ENCODE measurements at regions not wholly inside any gene's neighbourhood (a gene's known extent, or its start where the extent isn't known, plus 50 kb on each side); places are given as distances from the start of the nearest gene placed in this dataset.

DNA sequence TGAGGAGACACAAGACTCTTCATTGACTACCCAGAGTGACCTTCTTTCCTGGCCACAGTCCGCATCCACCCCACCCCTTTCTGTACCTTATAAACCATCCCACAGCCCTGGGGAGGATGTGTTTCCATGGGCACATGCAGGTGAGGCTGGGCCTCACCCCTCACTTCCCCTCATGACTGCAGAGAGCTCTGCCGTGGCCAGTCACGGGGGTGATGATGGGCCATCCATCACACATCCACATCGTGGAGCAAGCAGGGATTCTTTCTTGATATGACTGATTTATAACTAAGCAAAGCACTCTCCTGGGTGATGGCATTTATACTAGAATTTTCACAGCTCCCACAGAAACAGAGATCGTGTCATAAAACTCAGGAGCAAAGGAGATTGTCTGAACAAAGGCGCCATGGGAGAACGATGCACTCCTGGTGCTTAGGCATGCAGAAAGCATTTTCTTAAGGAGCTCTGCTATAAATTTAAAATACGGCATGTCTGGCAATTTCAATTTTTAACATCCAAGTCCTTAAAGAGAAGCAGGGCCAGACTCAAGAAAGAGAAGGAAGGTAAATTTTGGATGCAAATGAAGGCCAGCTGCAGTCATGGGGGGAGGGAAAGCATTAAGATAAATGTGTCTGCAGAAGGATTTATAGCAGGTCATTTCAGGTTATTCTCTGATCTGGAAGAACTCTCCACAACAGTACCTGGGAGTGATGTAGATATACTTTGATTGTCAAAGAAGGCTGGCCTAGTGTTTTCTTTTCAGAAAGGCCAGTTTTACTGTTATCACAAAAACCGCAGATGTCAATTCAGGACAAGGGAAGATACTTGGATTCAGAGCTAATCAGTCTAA lies 777.0 kb downstream of the C6orf118 start:
- no peaks in the 10 kb centered on the region for H3K4me1 ChIP-seq (ENCODE audit: control insufficient read depth in 1 of 2, insufficient read depth in 2 of 2, low read length in 2 of 2)
- H3K9ac ChIP-seq (ENCODE audit: low read length) = no peak overlapping the region
- ATAC-seq = no peak
- ChIA-PET CTCF (no interaction called here), RAD21 (ENCODE audit: low non-redundant PET in 1 of 2, low total read pairs in 2 of 2, uncharacterized antibody in 2 of 2, unreplicated experiment in 2 of 2) (no interaction called here), POLR2A (no interaction called here)
- H3K9me3 ChIP-seq (ENCODE audit: control insufficient read depth in 1 of 2, insufficient read depth in 1 of 2, low read depth in 1 of 2, low read length in 2 of 2) = peaks cover 0 to 6% of the 10 kb centered on the region in 2 experiments; a peak in 2 of 4 replicates
- no peak overlapping the region for H3K27ac ChIP-seq (ENCODE audit: low read depth, low read length)
- no peaks in the 10 kb centered on the region for H3K79me2 ChIP-seq (ENCODE audit: insufficient read depth, low read length)
- intact Hi-C loops (cut with micrococcal nuclease) = no loop called here
- H3K36me3 ChIP-seq (ENCODE audit: control insufficient read depth in 1 of 2, insufficient read depth in 2 of 2, low read length in 2 of 2) = no peaks in the 10 kb centered on the region
- DNase-seq (ENCODE audit: low read depth, low spot score) = no peak
- H3K9me2 ChIP-seq (ENCODE audit: insufficient read depth) = no peaks in the 10 kb centered on the region
- no peaks in the 10 kb centered on the region for H3K27me3 ChIP-seq (ENCODE audit: insufficient read depth, low read length)
- no TSS peak for BruUV-seq (replicated peaks)
- no peaks in the 10 kb centered on the region for H4K20me1 ChIP-seq (ENCODE audit: insufficient read depth)
- no peak overlapping the region for H2AFZ ChIP-seq (ENCODE audit: low read depth, low read length, poor library complexity, severe bottlenecking)
- TF ChIP-seq JUND (IDR thresholded peaks at IDR 0.05) (no peak), EZH2 (IDR thresholded peaks at IDR 0.05) (no peak), SIN3A (IDR thresholded peaks at IDR 0.05; ENCODE audit: low read depth) (no peak)
- H3K4me3 ChIP-seq (replicated peaks in 1 of 2; ENCODE audit: low read depth in 1 of 2, low read length in 2 of 2) = no peak overlapping the region
- H3K4me2 ChIP-seq (ENCODE audit: low read length) = no peak overlapping the region

GRCh38 chr6:164531736-164532135 lies 777.7 kb downstream of the C6orf118 start:
- intact Hi-C loops (cut with micrococcal nuclease) = no loop called here
- no peaks in the 10 kb centered on the region for H4K20me1 ChIP-seq (ENCODE audit: insufficient read depth)
- ChIA-PET CTCF (no interaction called here), RAD21 (ENCODE audit: low non-redundant PET in 1 of 2, low total read pairs in 2 of 2, uncharacterized antibody in 2 of 2, unreplicated experiment in 2 of 2) (no interaction called here), POLR2A (no interaction called here)
- H3K9ac ChIP-seq (ENCODE audit: low read length) = no peak overlapping the region
- no peak overlapping the region for H3K4me3 ChIP-seq (replicated peaks in 1 of 2; ENCODE audit: low read depth in 1 of 2, low read length in 2 of 2)
- H3K9me3 ChIP-seq (ENCODE audit: control insufficient read depth in 1 of 2, insufficient read depth in 1 of 2, low read depth in 1 of 2, low read length in 2 of 2) = peaks cover under 1 to 6% of the 10 kb centered on the region in 2 experiments; a peak in 2 of 4 replicates
- no peaks in the 10 kb centered on the region for H3K9me2 ChIP-seq (ENCODE audit: insufficient read depth)
- no peaks in the 10 kb centered on the region for H3K79me2 ChIP-seq (ENCODE audit: insufficient read depth, low read length)
- H3K36me3 ChIP-seq (ENCODE audit: control insufficient read depth in 1 of 2, insufficient read depth in 2 of 2, low read length in 2 of 2) = no peaks in the 10 kb centered on the region
- DNase-seq (ENCODE audit: low read depth, low spot score) (no peak), ATAC-seq (no peak)
- H3K4me1 ChIP-seq (ENCODE audit: control insufficient read depth in 1 of 2, insufficient read depth in 2 of 2, low read length in 2 of 2) = no peaks in the 10 kb centered on the region
- no peak overlapping the region for H3K4me2 ChIP-seq (ENCODE audit: low read length)
- H2AFZ ChIP-seq (ENCODE audit: low read depth, low read length, poor library complexity, severe bottlenecking) = no peak overlapping the region
- H3K27ac ChIP-seq (ENCODE audit: low read depth, low read length) = no peak overlapping the region
- no TSS peak for BruUV-seq (replicated peaks)
- H3K27me3 ChIP-seq (ENCODE audit: insufficient read depth, low read length) = no peaks in the 10 kb centered on the region
- TF ChIP-seq ATF3 (IDR thresholded peaks at IDR 0.05) = no peak
- TF ChIP-seq CEBPB (IDR thresholded peaks at IDR 0.05; ENCODE audit: low read depth) = no peak
- TF ChIP-seq POLR2A (IDR thresholded peaks at IDR 0.05; ENCODE audit: borderline replicate concordance, extremely low read depth, insufficient read depth, insufficient read length) = no peak
- no peak for TF ChIP-seq REST (IDR thresholded peaks at IDR 0.05; ENCODE audit: low read depth)
- no peak for TF ChIP-seq EZH2 (IDR thresholded peaks at IDR 0.05)
- TF ChIP-seq FOSL1 (IDR thresholded peaks at IDR 0.05; ENCODE audit: low read depth) = no peak
- TF ChIP-seq, protein P1, sequence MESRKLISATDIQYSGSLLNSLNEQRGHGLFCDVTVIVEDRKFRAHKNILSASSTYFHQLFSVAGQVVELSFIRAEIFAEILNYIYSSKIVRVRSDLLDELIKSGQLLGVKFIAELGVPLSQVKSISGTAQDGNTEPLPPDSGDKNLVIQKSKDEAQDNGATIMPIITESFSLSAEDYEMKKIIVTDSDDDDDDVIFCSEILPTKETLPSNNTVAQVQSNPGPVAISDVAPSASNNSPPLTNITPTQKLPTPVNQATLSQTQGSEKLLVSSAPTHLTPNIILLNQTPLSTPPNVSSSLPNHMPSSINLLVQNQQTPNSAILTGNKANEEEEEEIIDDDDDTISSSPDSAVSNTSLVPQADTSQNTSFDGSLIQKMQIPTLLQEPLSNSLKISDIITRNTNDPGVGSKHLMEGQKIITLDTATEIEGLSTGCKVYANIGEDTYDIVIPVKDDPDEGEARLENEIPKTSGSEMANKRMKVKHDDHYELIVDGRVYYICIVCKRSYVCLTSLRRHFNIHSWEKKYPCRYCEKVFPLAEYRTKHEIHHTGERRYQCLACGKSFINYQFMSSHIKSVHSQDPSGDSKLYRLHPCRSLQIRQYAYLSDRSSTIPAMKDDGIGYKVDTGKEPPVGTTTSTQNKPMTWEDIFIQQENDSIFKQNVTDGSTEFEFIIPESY (IDR thresholded peaks at IDR 0.05; ENCODE audit: extremely low read depth, insufficient replicate concordance, low read length) = no peak
- TF ChIP-seq ZFX (IDR thresholded peaks at IDR 0.05) = no peak
- TF ChIP-seq ZNF274 (IDR thresholded peaks at IDR 0.05; ENCODE audit: low read depth, low read length) = no peak
- TF ChIP-seq CBX3 (IDR thresholded peaks at IDR 0.05; ENCODE audit: low read depth) = no peak
- no peak for TF ChIP-seq POLR2AphosphoS5 (IDR thresholded peaks at IDR 0.05; ENCODE audit: low read depth, low read length)
- no peak for TF ChIP-seq MAX (IDR thresholded peaks at IDR 0.05)
- TF ChIP-seq EZH2phosphoT487 (IDR thresholded peaks at IDR 0.05; ENCODE audit: borderline replicate concordance) = no peak
- TF ChIP-seq ELF1 (IDR thresholded peaks at IDR 0.05; ENCODE audit: borderline replicate concordance, low read depth) = no peak
- no peak for TF ChIP-seq JUND (IDR thresholded peaks at IDR 0.05)
